ENCODE measurements at regions not wholly inside any gene's neighbourhood (a gene's known extent, or its start where the extent isn't known, plus 50 kb on each side); places are given as distances from the start of the nearest gene placed in this dataset.

DNA sequence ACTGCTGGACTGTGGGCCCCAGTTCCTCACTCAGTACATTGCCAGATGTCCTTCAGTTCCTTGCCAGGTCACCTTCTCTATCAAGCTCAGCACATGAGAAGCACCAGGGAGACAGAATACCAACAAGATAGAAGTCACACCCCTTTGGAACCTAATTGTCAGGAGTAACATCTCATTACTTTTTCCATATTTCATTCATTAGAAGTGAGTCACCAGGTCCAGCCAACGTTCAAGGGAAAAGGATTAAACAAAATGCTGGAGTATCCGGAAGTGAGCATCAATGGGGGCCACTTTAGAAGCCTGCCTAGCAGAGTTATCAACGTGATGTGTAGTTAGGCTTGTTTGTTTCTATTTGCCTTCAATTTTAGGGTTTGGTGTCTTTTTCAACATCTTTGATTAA is 569.3 kb downstream of the MIAT start:
- H3K4me1 ChIP-seq (ENCODE audit: control insufficient read depth, extremely low read depth, insufficient read depth, low read length) = no peaks in the 10 kb centered on the region
- no peaks in the 10 kb centered on the region for H3K9me1 ChIP-seq (ENCODE audit: control insufficient read depth, extremely low read depth, insufficient read depth, low read length)
- dilution Hi-C loops (cut with MboI; ENCODE audit: extremely low pct_ligation_motif_present, low sequenced_read_pairs) = no loop called here
- no peak for FAIRE-seq
- no peaks in the 10 kb centered on the region for H3K36me3 ChIP-seq (ENCODE audit: control insufficient read depth in 2 of 2, extremely low read depth in 1 of 2, insufficient read depth in 2 of 2, low read length in 2 of 2)
- no peaks in the 10 kb centered on the region for H3K27me3 ChIP-seq (ENCODE audit: control insufficient read depth, extremely low read depth, insufficient read depth, low read length)
- no peak for DNase-seq (ENCODE audit: low read depth, low spot score)
- no peak overlapping the region for H3K27ac ChIP-seq (ENCODE audit: control insufficient read depth, insufficient read depth, low read length)
- no peaks in the 10 kb centered on the region for H4K20me1 ChIP-seq (ENCODE audit: control insufficient read depth, extremely low read depth, insufficient read depth, low read length)
- H3K4me3 ChIP-seq (ENCODE audit: control insufficient read depth in 2 of 3, extremely low read depth in 1 of 3, insufficient read depth in 2 of 3, low read depth in 1 of 3, low read length in 3 of 3) = no peak overlapping the region
- H3K4me2 ChIP-seq (ENCODE audit: control insufficient read depth, extremely low read depth, insufficient read depth, low read depth, low read length) = no peak overlapping the region
- no peaks in the 10 kb centered on the region for H3K79me2 ChIP-seq (ENCODE audit: control insufficient read depth, insufficient read depth, low read length)
- no peaks in the 10 kb centered on the region for H3K9me3 ChIP-seq (ENCODE audit: control insufficient read depth, low read depth, low read length)
- H2AFZ ChIP-seq (ENCODE audit: control insufficient read depth, low read length) = no peak overlapping the region
- H3K9ac ChIP-seq (ENCODE audit: control insufficient read depth, extremely low read depth, insufficient read depth, low read length) = no peak overlapping the region
- no peak for TF ChIP-seq CTCF (optimal IDR thresholded peaks at IDR 0.05 in 1 of 3, IDR thresholded peaks at IDR 0.05 in 1 of 3, conservative IDR thresholded peaks at IDR 0.05 in 1 of 3; ENCODE audit: extremely low read depth in 1 of 3, insufficient read depth in 2 of 3, low read length in 3 of 3)
- TF ChIP-seq EZH2 (IDR thresholded peaks at IDR 0.05; ENCODE audit: low read length) = no peak

DNA sequence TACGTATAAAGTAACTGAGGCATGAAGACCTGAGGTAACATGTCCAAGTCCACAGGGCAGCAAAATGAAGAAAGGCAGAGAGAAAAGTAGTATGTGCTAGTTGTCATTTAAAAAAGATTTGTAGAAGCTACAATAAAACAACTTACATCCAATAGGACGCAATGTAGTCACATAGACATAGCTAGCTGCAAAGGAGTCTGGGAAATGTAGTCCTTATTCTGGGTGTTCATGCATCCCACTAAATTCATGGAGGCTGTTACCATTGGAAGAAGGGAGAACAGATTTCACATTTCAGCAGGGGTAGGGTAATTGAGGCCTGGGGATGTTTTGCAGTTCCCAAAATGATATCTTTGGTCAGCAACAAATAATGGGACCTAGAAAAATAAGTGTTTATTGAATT is 571.4 kb downstream of the MIAT start:
- no peak overlapping the region for H3K4me3 ChIP-seq (ENCODE audit: control insufficient read depth in 2 of 3, extremely low read depth in 1 of 3, insufficient read depth in 2 of 3, low read depth in 1 of 3, low read length in 3 of 3)
- H3K27me3 ChIP-seq (ENCODE audit: control insufficient read depth, extremely low read depth, insufficient read depth, low read length) = peaks cover 9% of the 10 kb centered on the region
- H3K27ac ChIP-seq (ENCODE audit: control insufficient read depth, insufficient read depth, low read length) = no peak overlapping the region
- no peak overlapping the region for H3K9ac ChIP-seq (ENCODE audit: control insufficient read depth, extremely low read depth, insufficient read depth, low read length)
- DNase-seq (ENCODE audit: low read depth, low spot score) = no peak
- H4K20me1 ChIP-seq (ENCODE audit: control insufficient read depth, extremely low read depth, insufficient read depth, low read length) = no peaks in the 10 kb centered on the region
- no peaks in the 10 kb centered on the region for H3K9me3 ChIP-seq (ENCODE audit: control insufficient read depth, low read depth, low read length)
- dilution Hi-C loops (cut with MboI; ENCODE audit: extremely low pct_ligation_motif_present, low sequenced_read_pairs) = no loop called here
- FAIRE-seq = no peak
- no peaks in the 10 kb centered on the region for H3K4me1 ChIP-seq (ENCODE audit: control insufficient read depth, extremely low read depth, insufficient read depth, low read length)
- no peaks in the 10 kb centered on the region for H3K9me1 ChIP-seq (ENCODE audit: control insufficient read depth, extremely low read depth, insufficient read depth, low read length)
- H3K79me2 ChIP-seq (ENCODE audit: control insufficient read depth, insufficient read depth, low read length) = no peaks in the 10 kb centered on the region
- TF ChIP-seq CTCF (optimal IDR thresholded peaks at IDR 0.05 in 1 of 3, IDR thresholded peaks at IDR 0.05 in 1 of 3, conservative IDR thresholded peaks at IDR 0.05 in 1 of 3; ENCODE audit: extremely low read depth in 1 of 3, insufficient read depth in 2 of 3, low read length in 3 of 3) = no peak
- no peak for TF ChIP-seq EZH2 (IDR thresholded peaks at IDR 0.05; ENCODE audit: low read length)
- no peak overlapping the region for H2AFZ ChIP-seq (ENCODE audit: control insufficient read depth, low read length)
- no peak overlapping the region for H3K4me2 ChIP-seq (ENCODE audit: control insufficient read depth, extremely low read depth, insufficient read depth, low read depth, low read length)
- no peaks in the 10 kb centered on the region for H3K36me3 ChIP-seq (ENCODE audit: control insufficient read depth in 2 of 2, extremely low read depth in 1 of 2, insufficient read depth in 2 of 2, low read length in 2 of 2)

All from keratinocyte (primary cell).